ENCODE measurements at regions not wholly inside any gene's neighbourhood (a gene's known extent, or its start where the extent isn't known, plus 50 kb on each side); places are given as distances from the start of the nearest gene placed in this dataset.

GRCh38 chr11:71330349-71330748 is 78.0 kb upstream of the SHANK2 start:
- TF ChIP-seq POLR2A (IDR thresholded peaks at IDR 0.05; ENCODE audit: low read depth, low read length) (no peak), POLR2AphosphoS5 (IDR thresholded peaks at IDR 0.05; ENCODE audit: low read depth, low read length) (no peak), SPI1 (IDR thresholded peaks at IDR 0.05; ENCODE audit: low read depth, low read length) (no peak), POU2F2 (IDR thresholded peaks at IDR 0.05; ENCODE audit: low read depth, low read length) (no peak)

All from GM12891 (cell line).